Neuronal stem cell (in vitro differentiated cells): ENCODE measurements at regions not wholly inside any gene's neighbourhood (a gene's known extent, or its start where the extent isn't known, plus 50 kb on each side); places are given as distances from the start of the nearest gene placed in this dataset.
"Not testable (repeated sequence)": the region's sequence is repeated elsewhere in the genome, so short reads cannot be mapped to it uniquely, and the experiment has no call there.

ENCODE experiments used
- DNase-seq: peaks from one replicate; pipeline ENCODE4 v3.0.0-alpha.2; 2013; ENCODE audit warnings: low spot score
- H2AFZ ChIP-seq: one replicate; pipeline ENCODE4 v1.6.1; 2013; ENCODE audit warnings: mild to moderate bottlenecking, low read length, inconsistent platforms
- H2AK5ac ChIP-seq: 2 replicates; pipeline ENCODE4 v1.6.1; 2013; ENCODE audit warnings: low read depth, mild to moderate bottlenecking, inconsistent platforms, low read length, moderate library complexity, mixed read lengths
- H2BK120ac ChIP-seq: 2 replicates; pipeline ENCODE4 v1.6.1; 2013; ENCODE audit warnings: low read depth, mild to moderate bottlenecking, inconsistent platforms, low read length, moderate library complexity, mixed read lengths
- H2BK12ac ChIP-seq: one replicate; pipeline ENCODE4 v1.6.1; 2013; ENCODE audit warnings: low read length, inconsistent platforms
- H2BK15ac ChIP-seq: 2 replicates; pipeline ENCODE4 v1.6.1; 2013; ENCODE audit warnings: mild to moderate bottlenecking, low read length, inconsistent platforms, mixed read lengths
- H2BK5ac ChIP-seq: one replicate; pipeline ENCODE4 v1.6.1; 2013; ENCODE audit warnings: inconsistent platforms, mild to moderate bottlenecking, low read length, moderate library complexity
- H3K14ac ChIP-seq: one replicate; pipeline ENCODE4 v1.6.1; 2013; ENCODE audit warnings: low read length, inconsistent platforms
- H3K18ac ChIP-seq: 2 replicates; pipeline ENCODE4 v1.6.1; 2013; ENCODE audit warnings: low read length, inconsistent platforms
- H3K23ac ChIP-seq: 2 replicates; pipeline ENCODE4 v1.6.1; 2013; ENCODE audit warnings: low read depth, mild to moderate bottlenecking, mixed read lengths, low read length, inconsistent platforms; ENCODE audit not compliant: poor library complexity
- H3K27ac ChIP-seq: replicated peaks from 3 replicates; pipeline ENCODE4 v1.5.1; 2013; ENCODE audit warnings: low read length, inconsistent platforms
- H3K27me3 ChIP-seq, 3 experiments: 2 replicates each; pipeline ENCODE4 v1.6.1; 2013; ENCODE audit warnings: low read length in 3 of 3, mild to moderate bottlenecking in 2 of 3, inconsistent platforms in 1 of 3, low read depth in 1 of 3, mixed read lengths in 1 of 3, moderate library complexity in 1 of 3; ENCODE audit not compliant: control insufficient read depth in 3 of 3, insufficient read depth in 3 of 3
- H3K36me3 ChIP-seq, 2 donors: replicated peaks in 1 of 2; 2 replicates each; pipeline ENCODE4 v1.6.1; 2013; ENCODE audit warnings: low read length in 2 of 2; ENCODE audit not compliant: control insufficient read depth in 2 of 2, insufficient read depth in 2 of 2
- H3K4ac ChIP-seq: 2 replicates; pipeline ENCODE4 v1.6.1; 2013; ENCODE audit warnings: inconsistent platforms, mild to moderate bottlenecking, low read length, moderate library complexity
- H3K4me1 ChIP-seq, 2 donors: 1 replicate in 1 of 2; 2 replicates in 1 of 2; pipeline ENCODE4 v1.6.1; 2013; ENCODE audit warnings: low read length in 2 of 2, low read depth in 1 of 2; ENCODE audit not compliant: control insufficient read depth in 2 of 2, insufficient read depth in 1 of 2
- H3K4me2 ChIP-seq: one replicate; pipeline ENCODE4 v1.6.1; 2013; ENCODE audit warnings: mild to moderate bottlenecking, low read length, inconsistent platforms; ENCODE audit not compliant: insufficient read depth, poor library complexity, severe bottlenecking
- H3K4me3 ChIP-seq, 2 donors: 2 replicates each; pipeline ENCODE4 v1.5.1; 2013; ENCODE audit warnings: low read length in 2 of 2, mild to moderate bottlenecking in 2 of 2, inconsistent platforms in 1 of 2, moderate library complexity in 1 of 2
- H3K79me1 ChIP-seq: one replicate; pipeline ENCODE4 v1.6.1; 2013; ENCODE audit warnings: low read depth, mild to moderate bottlenecking, inconsistent platforms, low read length, moderate library complexity
- H3K9ac ChIP-seq: one replicate; pipeline ENCODE4 v1.6.1; 2013; ENCODE audit warnings: mild to moderate bottlenecking, low read depth, low read length, inconsistent platforms; ENCODE audit not compliant: poor library complexity
- H3K9me3 ChIP-seq, 2 donors: replicated peaks in 1 of 2; 2 replicates each; pipeline versions ENCODE3 to v1.6.1; 2013; ENCODE audit warnings: low read length in 2 of 2, mild to moderate bottlenecking in 2 of 2, inconsistent platforms in 1 of 2, low read depth in 1 of 2, mixed read lengths in 1 of 2, moderate library complexity in 1 of 2; ENCODE audit not compliant: control insufficient read depth in 2 of 2, insufficient read depth in 1 of 2
- H4K8ac ChIP-seq: one replicate; pipeline ENCODE4 v1.6.1; 2013; ENCODE audit warnings: low read depth, mild to moderate bottlenecking, inconsistent platforms, low read length, moderate library complexity
- H4K91ac ChIP-seq: one replicate; pipeline ENCODE4 v1.6.1; 2013; ENCODE audit warnings: low read length, low read depth, mild to moderate bottlenecking, inconsistent platforms; ENCODE audit not compliant: poor library complexity
- WGBS, 2 donors: extraction: QIAGEN DNeasy Blood & Tissue Kit; methylation state at CpG; one replicate each; pipeline ENCODE4 v1.1.7; 2013; ENCODE audit warnings: missing lambda C conversion rate in 2 of 2, mixed read lengths in 1 of 2; ENCODE audit not compliant: insufficient read length in 2 of 2, insufficient replicate concordance in 1 of 2; ENCODE audit errors: extremely low coverage in 2 of 2; 5-methylcytosine and 5-hydroxymethylcytosine counted together

- not testable (repeated sequence) for DNase-seq, H3K4me3 ChIP-seq, H3K79me1 ChIP-seq, H3K36me3 ChIP-seq, H3K4me2 ChIP-seq, H2BK120ac ChIP-seq, H3K4ac ChIP-seq, H3K27me3 ChIP-seq, H3K18ac ChIP-seq, H3K9me3 ChIP-seq, H2BK15ac ChIP-seq, H2BK5ac ChIP-seq, H3K9ac ChIP-seq, H4K91ac ChIP-seq, H2AK5ac ChIP-seq, H3K23ac ChIP-seq, H4K8ac ChIP-seq, H3K27ac ChIP-seq, H3K4me1 ChIP-seq, H2BK12ac ChIP-seq, H3K14ac ChIP-seq
- no CpG with 5 or more reads among the region's 36 CpGs for WGBS, 2 donors
- H2AFZ ChIP-seq: peak overlapping the region; percentile 11
Observed at GRCh38 chr13:64077132-64077835, 2661.6 kb upstream of the PCDH20 start.

- no peak overlapping the region for H2BK120ac ChIP-seq
- no peak overlapping the region for H3K9ac ChIP-seq
- H3K79me1 ChIP-seq: no peaks in the 10 kb centered on the region
- no peaks in the 10 kb centered on the region for H3K9me3 ChIP-seq
- H4K8ac ChIP-seq: no peak overlapping the region
- no peak overlapping the region for H3K23ac ChIP-seq
- H4K91ac ChIP-seq: no peak overlapping the region
- H3K4me1 ChIP-seq: no peaks in the 10 kb centered on the region
- H3K18ac ChIP-seq: no peak overlapping the region
- H2BK15ac ChIP-seq: no peak overlapping the region
- H3K36me3 ChIP-seq: no peaks in the 10 kb centered on the region
- no peak overlapping the region for H3K4ac ChIP-seq
- no peak overlapping the region for H3K4me2 ChIP-seq
- H2AFZ ChIP-seq: peak overlapping the region; percentile 72
- no peak overlapping the region for H2BK12ac ChIP-seq
- no peak overlapping the region for H3K27ac ChIP-seq
- no peak for DNase-seq
- no peak overlapping the region for H2BK5ac ChIP-seq
- no peaks in the 10 kb centered on the region for H3K27me3 ChIP-seq
- no CpG with 5 or more reads among the region's 14 CpGs for WGBS, 2 donors
- H3K4me3 ChIP-seq: no peak overlapping the region
- no peak overlapping the region for H3K14ac ChIP-seq
- no peak overlapping the region for H2AK5ac ChIP-seq
Observed at GRCh38 chr13:64075543-64076271, 2660.1 kb upstream of the PCDH20 start.

- Histone ChIP-seq H4K91ac (no peak overlapping the region), H3K18ac (no peak overlapping the region), H3K9me3 (no peaks in the 10 kb centered on the region), H3K36me3 (no peaks in the 10 kb centered on the region), H3K4ac (no peak overlapping the region), H3K27me3 (no peaks in the 10 kb centered on the region), H2BK5ac (no peak overlapping the region), H3K9ac (no peak overlapping the region), H3K4me3 (no peak overlapping the region), H2BK120ac (no peak overlapping the region), H4K8ac (no peak overlapping the region), H2BK15ac (no peak overlapping the region), H3K23ac (no peak overlapping the region), H3K14ac (peak overlapping the region; percentile 47), H3K4me1 (no peaks in the 10 kb centered on the region), H3K27ac (no peak overlapping the region), H2BK12ac (no peak overlapping the region), H3K79me1 (no peaks in the 10 kb centered on the region), H2AK5ac (no peak overlapping the region), H2AFZ (peak overlapping the region; percentile 72), H3K4me2 (no peak overlapping the region)
- DNase-seq: no peak
- no CpG with 5 or more reads among the region's 12 CpGs for WGBS, 2 donors
Observed at GRCh38 chr13:64074971-64075474, 2659.4 kb upstream of the PCDH20 start.

GRCh38 chr13:64073203-64073602 is 2657.6 kb upstream of the PCDH20 start:
- Histone ChIP-seq H2BK12ac (no peak overlapping the region), H3K9ac (no peak overlapping the region), H2BK15ac (no peak overlapping the region), H3K27me3 (no peaks in the 10 kb centered on the region), H3K4me2 (no peak overlapping the region), H3K79me1 (no peaks in the 10 kb centered on the region), H3K9me3 (no peaks in the 10 kb centered on the region), H2BK5ac (no peak overlapping the region), H3K4me1 (no peaks in the 10 kb centered on the region), H4K8ac (no peak overlapping the region), H3K27ac (no peak overlapping the region), H3K14ac (no peak overlapping the region), H2AK5ac (no peak overlapping the region), H3K18ac (no peak overlapping the region), H2AFZ (no peak overlapping the region), H3K4me3 (no peak overlapping the region), H3K23ac (no peak overlapping the region), H2BK120ac (no peak overlapping the region), H3K36me3 (no peaks in the 10 kb centered on the region), H4K91ac (no peak overlapping the region), H3K4ac (no peak overlapping the region)
- DNase-seq: no peak
